ENCODE measurements at regions not wholly inside any gene's neighbourhood (a gene's known extent, or its start where the extent isn't known, plus 50 kb on each side); places are given as distances from the start of the nearest gene placed in this dataset.

DNA sequence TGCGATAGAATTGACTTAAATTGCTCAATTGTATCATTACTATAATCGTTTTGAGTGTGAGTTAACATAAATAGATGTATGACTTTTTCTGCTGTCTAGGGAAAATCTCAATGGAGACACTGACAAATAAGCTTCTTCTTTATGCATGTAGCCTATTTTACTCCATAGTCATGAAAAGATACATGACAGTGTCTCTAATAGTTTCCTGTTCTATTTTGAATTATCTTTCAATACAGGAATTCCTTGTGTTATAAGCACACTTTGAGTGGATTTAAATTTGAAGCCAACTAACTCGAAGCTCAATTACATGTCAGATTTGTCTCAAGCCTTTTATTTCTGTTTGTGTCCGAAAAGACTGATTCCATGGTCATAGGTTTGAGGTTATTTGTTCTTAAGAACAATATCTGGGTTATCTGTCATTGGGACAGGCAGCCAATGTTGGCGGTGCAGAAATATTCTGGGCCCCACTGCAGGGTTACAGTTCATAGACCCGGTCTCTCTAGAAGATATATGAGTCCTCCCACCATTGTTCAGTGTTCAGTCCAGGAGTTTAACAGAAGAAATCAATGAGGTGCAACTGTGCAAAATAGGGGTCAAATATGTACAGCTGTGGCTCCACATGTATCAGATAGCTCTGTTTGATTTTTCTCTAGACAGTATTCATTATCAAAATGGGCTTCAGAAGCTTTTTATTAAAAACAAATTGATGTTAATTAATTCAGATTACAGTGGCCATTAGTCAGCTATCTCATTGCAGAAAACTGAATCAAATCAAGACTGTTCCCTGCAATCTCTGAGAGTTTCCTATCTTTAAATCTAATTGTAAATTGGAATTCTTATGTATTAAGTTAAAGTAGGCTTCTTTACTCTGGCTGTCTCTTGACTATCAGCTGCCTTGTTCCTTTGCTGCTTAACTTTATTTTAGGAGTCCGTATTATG, 1238.8 kb downstream of the NXPH1 start:
- Histone ChIP-seq H3K9me3 (ENCODE audit: insufficient read depth, low read length, severe bottlenecking) (no peaks in the 10 kb centered on the region), H3K27me3 (ENCODE audit: insufficient read depth, low read length, poor library complexity) (no peaks in the 10 kb centered on the region), H3K9ac (ENCODE audit: low read depth, low read length) (no peak overlapping the region), H3K36me3 (ENCODE audit: insufficient read depth, low read length) (no peaks in the 10 kb centered on the region), H4K20me1 (ENCODE audit: insufficient read depth, low read length) (no peaks in the 10 kb centered on the region), H3K27ac (ENCODE audit: low read length) (no peak overlapping the region), H3K4me3 (ENCODE audit: low read depth in 1 of 2, low read length in 2 of 2) (no peak overlapping the region), H3K79me2 (ENCODE audit: insufficient read depth, low read length) (no peaks in the 10 kb centered on the region), H3K4me1 (ENCODE audit: insufficient read depth, low read length) (no peaks in the 10 kb centered on the region), H3K4me2 (ENCODE audit: insufficient read depth, low read length) (no peak overlapping the region), H2AFZ (ENCODE audit: low read depth, low read length) (no peak overlapping the region)
- TF ChIP-seq, protein P1, sequence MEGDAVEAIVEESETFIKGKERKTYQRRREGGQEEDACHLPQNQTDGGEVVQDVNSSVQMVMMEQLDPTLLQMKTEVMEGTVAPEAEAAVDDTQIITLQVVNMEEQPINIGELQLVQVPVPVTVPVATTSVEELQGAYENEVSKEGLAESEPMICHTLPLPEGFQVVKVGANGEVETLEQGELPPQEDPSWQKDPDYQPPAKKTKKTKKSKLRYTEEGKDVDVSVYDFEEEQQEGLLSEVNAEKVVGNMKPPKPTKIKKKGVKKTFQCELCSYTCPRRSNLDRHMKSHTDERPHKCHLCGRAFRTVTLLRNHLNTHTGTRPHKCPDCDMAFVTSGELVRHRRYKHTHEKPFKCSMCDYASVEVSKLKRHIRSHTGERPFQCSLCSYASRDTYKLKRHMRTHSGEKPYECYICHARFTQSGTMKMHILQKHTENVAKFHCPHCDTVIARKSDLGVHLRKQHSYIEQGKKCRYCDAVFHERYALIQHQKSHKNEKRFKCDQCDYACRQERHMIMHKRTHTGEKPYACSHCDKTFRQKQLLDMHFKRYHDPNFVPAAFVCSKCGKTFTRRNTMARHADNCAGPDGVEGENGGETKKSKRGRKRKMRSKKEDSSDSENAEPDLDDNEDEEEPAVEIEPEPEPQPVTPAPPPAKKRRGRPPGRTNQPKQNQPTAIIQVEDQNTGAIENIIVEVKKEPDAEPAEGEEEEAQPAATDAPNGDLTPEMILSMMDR (IDR thresholded peaks at IDR 0.05; ENCODE audit: borderline replicate concordance, extremely low read depth, low read length, poor library complexity, severe bottlenecking): no peak
- no peak for TF ChIP-seq EZH2 (IDR thresholded peaks at IDR 0.05; ENCODE audit: borderline replicate concordance, low read depth, low read length, severe bottlenecking)
- DNase-seq: no peak
- no peak for ATAC-seq (ENCODE audit: insufficient read depth, low read depth)

- DNase-seq (no peak), ATAC-seq (ENCODE audit: insufficient read depth, low read depth) (no peak)
- H3K9me3 ChIP-seq (ENCODE audit: insufficient read depth, low read length, severe bottlenecking): no peaks in the 10 kb centered on the region
- H3K4me1 ChIP-seq (ENCODE audit: insufficient read depth, low read length): no peaks in the 10 kb centered on the region
- no peaks in the 10 kb centered on the region for H4K20me1 ChIP-seq (ENCODE audit: insufficient read depth, low read length)
- no peak for TF ChIP-seq EZH2 (IDR thresholded peaks at IDR 0.05; ENCODE audit: borderline replicate concordance, low read depth, low read length, severe bottlenecking)
- TF ChIP-seq, protein P1 (IDR thresholded peaks at IDR 0.05; ENCODE audit: borderline replicate concordance, extremely low read depth, low read length, poor library complexity, severe bottlenecking): no peak
- H3K4me2 ChIP-seq (ENCODE audit: insufficient read depth, low read length): no peak overlapping the region
- no peak overlapping the region for H2AFZ ChIP-seq (ENCODE audit: low read depth, low read length)
- no peak overlapping the region for H3K27ac ChIP-seq (ENCODE audit: low read length)
- H3K9ac ChIP-seq (ENCODE audit: low read depth, low read length): no peak overlapping the region
- no peaks in the 10 kb centered on the region for H3K27me3 ChIP-seq (ENCODE audit: insufficient read depth, low read length, poor library complexity)
- no peaks in the 10 kb centered on the region for H3K79me2 ChIP-seq (ENCODE audit: insufficient read depth, low read length)
- H3K4me3 ChIP-seq (ENCODE audit: low read depth in 1 of 2, low read length in 2 of 2): no peak overlapping the region
- H3K36me3 ChIP-seq (ENCODE audit: insufficient read depth, low read length): no peaks in the 10 kb centered on the region
Observed at GRCh38 chr7:9680713-9681112, 1247.3 kb downstream of the NXPH1 start.

GRCh38 chr7:9681284-9681683, 1247.9 kb downstream of the NXPH1 start:
- no peaks in the 10 kb centered on the region for H3K9me3 ChIP-seq (ENCODE audit: insufficient read depth, low read length, severe bottlenecking)
- no peak for TF ChIP-seq EZH2 (IDR thresholded peaks at IDR 0.05; ENCODE audit: borderline replicate concordance, low read depth, low read length, severe bottlenecking)
- TF ChIP-seq, protein P1 (IDR thresholded peaks at IDR 0.05; ENCODE audit: borderline replicate concordance, extremely low read depth, low read length, poor library complexity, severe bottlenecking): no peak

More at GRCh38 chr7:9681284-9681683, 1247.9 kb downstream of the NXPH1 start:
- Histone ChIP-seq H3K9ac (ENCODE audit: low read depth, low read length) (no peak overlapping the region), H3K27ac (ENCODE audit: low read length) (no peak overlapping the region), H3K4me2 (ENCODE audit: insufficient read depth, low read length) (no peak overlapping the region), H2AFZ (ENCODE audit: low read depth, low read length) (no peak overlapping the region), H4K20me1 (ENCODE audit: insufficient read depth, low read length) (no peaks in the 10 kb centered on the region), H3K79me2 (ENCODE audit: insufficient read depth, low read length) (no peaks in the 10 kb centered on the region), H3K27me3 (ENCODE audit: insufficient read depth, low read length, poor library complexity) (no peaks in the 10 kb centered on the region), H3K36me3 (ENCODE audit: insufficient read depth, low read length) (no peaks in the 10 kb centered on the region), H3K4me1 (ENCODE audit: insufficient read depth, low read length) (no peaks in the 10 kb centered on the region), H3K4me3 (ENCODE audit: low read depth in 1 of 2, low read length in 2 of 2) (no peak overlapping the region)
- DNase-seq (no peak), ATAC-seq (ENCODE audit: insufficient read depth, low read depth) (no peak)
